GM21825 (cell line): ENCODE measurements at regions not wholly inside any gene's neighbourhood (a gene's known extent, or its start where the extent isn't known, plus 50 kb on each side); places are given as distances from the start of the nearest gene placed in this dataset.

Experiments
- ATAC-seq: cut with Tn5 transposase; IDR thresholded peaks from one replicate; pipeline ENCODE4 v1.9.1; 2021; ENCODE audit warnings: mild to moderate bottlenecking, moderate library complexity; ENCODE audit not compliant: unreplicated experiment

DNA sequence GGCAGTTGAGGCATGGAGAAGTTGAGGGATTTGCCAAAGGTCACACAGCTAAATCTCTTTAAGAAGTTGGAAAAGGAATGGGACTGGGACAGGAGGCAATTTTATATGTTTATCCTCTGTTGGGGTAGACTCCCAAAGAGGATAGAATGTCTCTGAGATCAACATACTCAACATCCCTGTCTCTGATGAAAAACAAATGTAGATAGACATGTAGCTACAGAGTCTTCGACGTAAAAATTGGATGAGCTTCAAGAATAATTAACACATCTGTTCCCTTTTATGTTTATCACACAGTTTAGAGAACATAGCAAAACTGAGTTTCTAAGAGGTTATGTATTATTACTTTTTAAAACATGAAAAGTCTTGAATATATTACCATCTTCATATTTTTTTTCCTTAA lies 204.6 kb upstream of the CD180 start:
- no peak for ATAC-seq

DNA sequence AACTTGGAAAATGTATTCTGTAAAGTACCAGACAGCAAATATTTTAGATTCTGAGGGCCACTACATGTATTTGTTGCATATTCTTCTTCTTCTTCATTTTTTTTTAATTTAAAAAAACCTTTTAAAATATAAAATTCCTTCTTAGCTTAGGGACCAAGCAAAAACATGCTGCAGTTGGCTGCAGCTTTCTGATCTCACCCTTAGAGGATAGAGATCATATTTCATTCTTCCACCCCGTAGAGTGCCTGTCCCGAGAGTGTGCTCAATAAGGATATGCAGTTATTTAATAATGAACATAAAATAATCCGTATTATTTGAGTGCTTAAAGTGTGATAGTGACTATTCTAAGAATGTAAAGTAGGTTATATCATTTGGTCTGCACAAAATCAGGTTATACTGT lies 204.2 kb upstream of the CD180 start:
- no peak for ATAC-seq

DNA sequence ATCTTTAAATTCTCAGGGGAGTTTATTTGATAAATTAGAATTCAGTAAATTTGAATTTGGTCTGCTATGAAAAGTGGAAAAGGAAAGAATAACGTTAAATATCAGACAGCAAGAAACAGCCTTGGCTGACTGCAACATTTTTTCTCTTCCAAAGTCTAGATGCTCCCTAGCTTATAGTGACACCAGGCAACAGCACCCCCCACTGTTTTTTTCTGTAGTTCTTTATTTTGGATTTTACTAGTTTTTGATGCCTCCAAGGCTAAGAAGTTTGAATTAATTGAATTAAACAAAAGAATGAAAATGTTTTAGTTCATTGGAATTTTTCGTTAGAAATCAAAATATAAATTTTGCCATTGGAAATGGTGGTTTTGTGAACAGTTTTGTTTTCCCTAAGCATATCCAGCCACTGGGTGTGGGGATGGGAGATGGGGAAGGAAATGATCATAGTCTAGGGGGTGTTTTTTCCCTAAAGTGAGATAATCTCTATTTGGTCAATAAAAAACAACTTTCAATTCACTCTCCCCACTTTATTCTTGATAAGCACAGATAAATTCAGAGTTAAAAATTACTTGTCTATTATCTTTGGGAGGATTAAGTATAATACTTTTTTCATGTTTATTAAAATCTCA lies 199.3 kb upstream of the CD180 start:
- no peak for ATAC-seq

DNA sequence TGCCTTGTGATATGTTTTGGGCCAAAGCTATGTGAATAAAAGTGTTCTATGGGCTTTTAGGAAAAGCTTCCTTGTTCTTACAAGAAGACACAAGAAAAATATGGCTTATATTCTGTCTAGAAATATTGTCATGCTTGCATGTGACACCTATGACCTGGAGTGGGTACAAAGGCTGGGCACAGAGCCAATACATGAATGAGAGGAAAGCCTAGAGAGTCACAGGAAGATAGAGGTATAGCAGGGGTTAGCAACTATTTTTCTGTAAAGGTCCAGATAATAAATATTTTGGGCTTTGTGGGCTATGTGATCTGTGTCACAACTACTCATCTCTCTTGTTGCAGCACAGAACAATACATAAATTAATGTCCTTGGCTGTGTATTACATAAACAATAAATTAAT lies 196.6 kb upstream of the CD180 start:
- ATAC-seq: no peak

DNA sequence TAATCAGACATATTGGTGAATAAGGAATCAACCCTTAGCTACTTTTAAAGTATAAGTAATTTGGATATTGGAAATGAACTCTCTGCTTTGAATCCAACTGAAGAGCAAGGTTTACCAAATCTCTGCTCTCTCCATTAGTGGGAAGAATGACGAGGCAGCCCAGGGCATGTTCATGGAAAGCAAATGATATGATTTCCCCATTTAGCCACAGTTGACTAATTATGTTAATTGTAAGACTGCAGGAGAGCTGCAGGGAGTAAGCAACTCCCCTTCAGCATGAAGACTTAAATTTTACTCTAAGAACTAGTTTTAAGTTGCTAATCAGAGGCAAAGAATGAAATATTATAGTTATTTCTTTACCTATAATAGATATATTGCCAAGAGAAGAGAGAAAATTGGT lies 194.3 kb upstream of the CD180 start:
- no peak for ATAC-seq

DNA sequence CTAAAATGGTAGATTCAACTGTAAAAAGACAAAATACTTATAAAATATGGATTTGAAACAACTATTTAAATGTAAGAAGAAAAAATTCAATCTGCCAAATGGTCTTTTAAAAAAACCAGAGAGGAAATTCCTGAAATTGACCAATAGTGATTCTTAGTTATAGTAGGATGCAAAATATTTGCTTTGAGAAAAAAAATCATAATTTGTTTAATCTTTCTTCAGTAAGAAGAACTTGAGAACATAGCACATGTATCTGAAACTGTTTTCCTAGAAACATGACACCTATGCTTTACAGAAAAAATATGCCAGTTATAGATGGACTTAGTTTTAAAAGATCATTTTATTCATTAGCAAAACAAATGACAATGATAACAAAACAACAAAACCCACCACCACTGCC lies 186.9 kb upstream of the CD180 start:
- ATAC-seq: no peak

DNA sequence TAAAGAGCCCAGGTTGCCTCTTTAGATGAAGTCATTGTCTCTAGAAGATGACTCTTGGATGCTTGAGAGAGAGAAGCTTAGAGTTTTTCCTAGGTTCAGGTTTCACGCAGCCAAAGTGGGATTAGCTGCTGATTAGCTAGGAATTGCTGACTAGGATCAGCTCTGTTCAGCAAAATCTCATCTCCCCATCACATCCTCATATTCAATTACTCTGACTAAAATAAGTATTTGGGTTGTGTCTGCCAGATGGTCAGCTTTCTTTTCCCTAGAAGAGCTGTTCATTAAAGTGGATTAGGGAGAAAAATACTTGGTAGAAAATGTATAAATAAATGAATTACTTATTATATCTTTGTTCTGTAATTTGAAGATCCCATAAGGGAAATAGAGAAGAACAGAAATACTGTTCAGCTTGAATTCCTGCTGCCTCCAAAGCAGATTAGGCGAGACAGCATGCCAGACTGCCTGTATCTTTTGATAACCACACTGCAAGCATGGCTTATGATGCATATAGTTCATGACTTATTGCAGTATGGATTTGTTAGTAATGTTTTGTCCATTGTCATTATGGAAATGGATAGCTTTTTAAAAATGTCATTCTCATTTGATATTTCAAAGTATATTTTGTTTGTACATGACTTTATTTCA lies 184.8 kb upstream of the CD180 start:
- ATAC-seq: no peak

DNA sequence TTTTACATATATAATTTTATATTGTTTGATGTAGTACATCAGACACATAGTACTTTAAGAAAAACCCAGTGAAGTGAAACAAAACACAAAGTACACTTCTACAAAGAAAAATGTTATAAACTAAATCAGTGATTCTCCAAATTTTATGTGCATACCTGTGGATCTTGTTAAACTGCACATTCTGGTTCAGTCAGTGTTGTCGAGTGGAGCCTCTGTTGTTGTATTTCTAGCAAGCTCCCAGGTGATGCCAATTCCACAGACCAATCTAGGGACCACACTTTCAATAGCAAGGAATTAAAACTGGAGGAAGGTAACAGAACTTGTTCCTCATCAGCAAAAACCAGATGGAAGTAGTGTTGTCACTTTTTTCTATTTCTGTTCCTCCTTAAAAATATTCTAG lies 183.8 kb upstream of the CD180 start:
- ATAC-seq: no peak

DNA sequence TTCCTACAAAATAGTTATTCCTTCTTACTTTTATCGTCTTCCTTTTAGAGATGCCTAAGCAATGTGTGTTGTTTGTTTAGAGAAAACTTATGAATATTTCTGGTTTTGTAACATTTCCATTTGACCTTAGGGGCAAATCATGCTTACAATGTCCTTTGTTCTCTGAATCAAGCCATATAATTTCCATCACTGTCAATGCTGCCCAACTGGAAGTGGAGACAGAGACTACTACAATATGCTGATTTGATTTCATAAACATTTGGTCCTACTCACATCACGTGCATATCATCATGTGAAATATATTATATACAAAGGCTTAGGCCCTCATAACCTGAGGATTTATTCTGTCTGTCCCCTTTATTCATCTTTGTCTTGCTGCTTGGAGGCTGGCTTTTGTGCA lies 183.2 kb upstream of the CD180 start:
- no peak for ATAC-seq

DNA sequence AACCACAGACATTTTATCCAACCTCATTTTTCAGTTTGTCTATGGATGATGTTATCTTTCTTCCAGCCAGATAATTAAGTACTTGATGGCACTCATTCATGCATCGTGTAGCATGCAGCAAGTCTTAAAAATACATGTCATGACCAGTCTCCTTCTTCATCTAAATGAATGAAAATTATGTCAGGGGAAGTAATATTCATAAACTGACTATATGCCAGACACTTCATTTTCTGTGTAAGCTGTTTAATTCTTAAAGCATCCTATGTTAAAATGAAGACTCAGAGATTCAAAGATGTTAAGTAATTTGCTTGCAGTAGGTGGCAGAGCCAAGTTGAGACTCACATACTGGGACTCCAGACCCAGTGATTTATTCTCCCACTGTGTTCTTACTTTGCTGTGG lies 181.7 kb upstream of the CD180 start:
- ATAC-seq: no peak

DNA sequence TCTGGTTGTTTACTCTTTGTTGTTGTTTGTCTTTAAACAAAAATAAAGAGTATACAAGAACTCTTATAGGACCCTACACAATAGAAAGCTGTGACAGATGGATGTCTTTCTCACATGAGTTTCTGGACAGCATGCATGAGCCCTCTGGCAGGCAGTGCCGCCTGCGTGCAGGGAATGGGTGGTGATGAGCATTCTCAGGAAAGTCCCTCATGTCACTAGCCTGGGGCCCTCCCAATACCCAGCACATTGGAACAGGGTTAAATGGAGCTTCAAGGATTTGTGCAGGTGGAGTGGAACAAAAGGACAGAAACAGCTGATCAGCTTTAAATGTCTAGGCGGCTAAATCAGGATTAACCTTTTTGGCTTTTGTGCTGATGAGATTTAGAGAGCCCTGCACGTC lies 181.0 kb upstream of the CD180 start:
- ATAC-seq: no peak

DNA sequence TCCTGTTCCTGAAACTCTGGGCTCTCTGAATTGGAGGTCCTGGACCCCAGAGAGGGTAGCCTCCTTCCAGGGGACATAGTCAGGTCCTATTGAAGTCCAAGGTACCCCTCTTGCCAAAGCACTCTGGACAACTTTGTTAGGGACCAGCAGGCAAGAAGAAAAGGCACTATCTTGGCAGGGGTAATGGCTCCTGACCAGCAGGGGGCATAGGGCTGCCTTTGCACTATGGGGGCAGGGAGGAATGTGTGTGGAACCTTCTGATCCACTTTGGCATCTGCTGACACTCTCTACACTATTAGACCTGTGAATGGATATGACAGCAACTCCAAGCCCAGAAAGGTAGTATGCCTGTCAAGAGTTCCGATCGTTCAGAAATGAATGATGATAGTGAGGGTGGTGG lies 179.0 kb upstream of the CD180 start:
- no peak for ATAC-seq

DNA sequence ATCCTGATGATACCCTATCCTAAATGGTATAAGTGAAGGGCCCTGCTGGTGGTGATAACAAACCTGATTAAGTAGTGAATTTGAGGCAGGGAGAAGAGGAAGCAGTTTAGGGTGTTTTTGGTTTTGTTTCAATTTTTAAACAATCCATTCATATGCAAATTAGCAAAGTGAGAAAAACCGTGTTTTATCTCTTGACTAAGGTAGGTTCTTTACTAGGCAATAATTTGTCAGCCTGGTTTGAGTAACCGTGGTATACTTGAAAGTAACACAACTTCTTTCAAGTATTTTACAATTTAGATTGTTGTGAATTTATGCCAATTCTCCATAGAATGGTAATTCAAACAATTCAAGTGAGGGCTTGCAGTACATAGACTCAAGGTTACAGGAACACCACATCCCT lies 177.8 kb upstream of the CD180 start:
- no peak for ATAC-seq

DNA sequence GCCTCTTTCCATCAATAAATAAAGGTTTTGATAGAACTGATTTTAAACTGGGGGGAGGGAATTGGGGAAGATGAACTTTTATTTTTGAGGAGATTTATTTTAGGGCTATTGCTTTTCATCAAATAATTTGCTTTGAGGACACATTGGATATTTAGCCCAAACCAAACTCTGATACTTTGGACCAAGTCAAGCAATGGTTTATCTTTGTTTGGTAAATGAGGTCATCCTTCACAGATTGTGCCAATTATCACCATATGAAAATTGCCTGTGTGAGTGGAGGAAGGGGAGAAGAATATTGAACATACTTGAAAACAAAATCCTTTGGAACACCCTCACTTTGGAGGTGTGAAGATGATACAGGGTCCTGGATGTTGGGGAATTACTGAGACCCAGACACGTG lies 176.9 kb upstream of the CD180 start:
- no peak for ATAC-seq

DNA sequence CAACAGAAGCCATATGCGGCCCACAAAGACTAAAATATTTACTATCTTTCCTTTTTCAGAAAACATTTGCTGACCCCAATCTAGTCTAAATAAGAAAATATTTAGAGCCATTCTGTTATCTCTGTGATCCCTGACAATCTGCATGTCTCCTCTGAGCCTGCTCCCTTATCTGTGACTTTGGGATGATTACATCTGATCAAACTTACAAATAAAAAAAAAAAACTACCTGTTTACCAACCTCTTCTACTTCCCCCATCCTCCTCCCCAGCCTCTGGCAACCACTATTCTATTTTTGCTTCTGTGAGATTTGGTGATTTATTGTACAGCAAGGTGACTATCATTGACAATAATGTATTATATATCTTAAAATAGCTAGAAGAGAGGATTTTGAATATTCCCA lies 176.3 kb upstream of the CD180 start:
- no peak for ATAC-seq

DNA sequence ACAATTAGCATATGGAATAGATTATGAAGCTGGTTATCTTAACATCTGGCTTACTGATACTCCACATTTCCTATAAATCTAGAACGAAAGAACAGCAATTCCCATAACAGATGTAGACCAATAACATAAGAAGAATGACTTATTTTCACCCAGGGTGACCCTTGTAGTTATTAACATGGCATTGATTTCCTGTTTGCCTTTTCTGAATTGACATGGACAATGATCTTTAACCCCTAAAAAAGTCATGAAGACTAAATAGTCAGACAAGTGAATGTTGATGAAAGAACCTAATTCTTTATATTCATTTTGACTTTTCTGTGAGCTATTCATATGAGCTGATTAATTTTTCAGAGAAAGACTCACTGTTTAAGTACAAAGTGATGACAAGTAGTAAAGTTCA lies 175.3 kb upstream of the CD180 start:
- ATAC-seq: no peak

DNA sequence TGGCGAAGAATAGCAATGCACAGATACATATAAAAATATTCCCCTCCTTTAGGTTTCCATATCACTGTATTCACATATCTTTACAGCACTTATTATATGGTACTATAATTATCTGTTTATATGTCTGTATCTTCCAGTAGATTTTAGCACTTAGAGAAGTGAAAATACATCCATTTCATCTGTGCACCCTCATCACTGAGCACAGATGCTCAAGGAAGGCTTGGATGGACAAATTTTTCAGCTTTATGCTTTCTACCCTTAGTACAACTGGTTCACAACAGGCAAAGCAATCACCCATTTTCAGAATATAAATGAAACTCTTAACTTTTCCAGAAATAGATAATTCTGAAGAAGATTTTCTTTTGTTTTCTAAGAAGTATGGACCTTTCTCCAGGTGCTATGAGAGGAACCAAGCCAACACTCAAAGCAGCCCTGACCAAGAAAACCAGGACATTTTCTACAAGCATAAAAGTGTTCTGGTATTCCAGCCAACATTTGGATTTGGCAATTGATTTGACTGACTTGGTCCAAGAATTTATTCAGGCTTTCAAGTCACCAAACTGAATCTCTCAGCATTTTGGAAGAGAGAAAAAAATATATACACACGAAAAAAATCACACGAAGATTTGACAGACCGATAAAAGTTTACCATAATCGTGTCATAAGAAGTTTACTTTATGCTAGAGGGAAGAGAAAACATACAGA lies 170.2 kb upstream of the CD180 start:
- no peak for ATAC-seq

DNA sequence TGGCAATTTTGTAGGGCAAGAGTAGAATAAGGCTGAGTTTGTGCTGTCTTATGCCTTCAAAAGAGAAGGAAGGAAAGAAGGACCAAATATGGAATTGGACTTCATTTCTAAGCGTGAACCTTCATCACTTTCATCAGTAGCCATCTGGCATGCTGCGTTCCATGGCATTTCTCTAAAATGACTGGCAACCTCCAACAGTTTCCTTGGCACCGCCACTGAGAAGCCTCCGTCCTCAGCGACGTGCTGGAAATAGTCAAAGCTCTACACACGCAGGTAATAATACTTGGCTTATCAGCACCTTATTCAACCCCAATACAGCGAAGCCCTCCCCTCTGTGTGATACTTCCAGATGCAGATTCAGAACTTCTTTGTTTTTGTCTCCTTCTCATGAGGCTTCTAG lies 169.7 kb upstream of the CD180 start:
- no peak for ATAC-seq

DNA sequence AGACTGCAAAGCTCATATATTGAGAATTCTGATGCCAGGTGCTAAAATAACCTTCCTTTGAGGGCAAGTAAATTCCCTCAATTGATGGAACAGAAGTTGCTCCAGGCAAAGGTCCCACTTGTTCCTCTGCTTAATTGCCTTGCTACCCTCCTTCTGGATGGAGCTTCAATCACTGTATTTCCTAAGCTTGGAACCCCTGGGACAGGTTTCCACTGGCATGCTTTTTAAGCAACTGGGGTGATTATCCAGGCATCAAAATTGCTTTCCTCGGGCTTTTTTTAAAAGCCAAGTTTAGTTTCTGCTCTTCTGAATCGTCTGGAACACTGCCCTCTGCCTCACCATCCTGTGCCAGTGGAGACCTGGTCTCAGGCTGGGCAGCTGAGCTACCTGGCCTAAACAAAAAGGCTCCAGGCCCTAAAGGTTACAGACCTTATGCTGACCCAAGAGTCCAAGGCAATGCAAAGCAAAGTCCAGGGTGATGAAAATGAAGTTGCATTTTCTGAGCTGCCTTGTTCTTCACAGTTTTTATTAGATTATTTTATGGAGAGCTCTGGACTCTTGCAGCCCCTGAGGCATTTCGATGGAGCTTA lies 167.9 kb upstream of the CD180 start:
- no peak for ATAC-seq

DNA sequence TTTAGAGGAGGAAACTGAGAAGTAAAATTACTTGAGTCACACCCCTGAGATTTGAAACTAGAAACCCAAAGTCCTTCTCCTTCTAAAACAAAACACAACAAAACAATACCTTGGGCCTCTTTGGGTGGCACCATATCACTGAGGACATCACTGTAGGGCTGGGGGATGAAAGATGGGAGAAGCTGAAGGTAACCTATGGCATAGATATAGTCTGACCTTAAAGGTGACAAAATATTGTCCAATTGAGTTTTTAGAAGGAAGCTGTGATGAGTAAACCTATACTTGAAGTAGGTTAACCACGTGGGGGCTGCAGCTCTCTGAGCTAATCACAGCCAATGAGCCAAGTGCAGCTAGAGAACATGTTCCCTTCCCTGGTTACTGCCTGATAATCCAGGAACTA lies 167.4 kb upstream of the CD180 start:
- ATAC-seq: no peak

DNA sequence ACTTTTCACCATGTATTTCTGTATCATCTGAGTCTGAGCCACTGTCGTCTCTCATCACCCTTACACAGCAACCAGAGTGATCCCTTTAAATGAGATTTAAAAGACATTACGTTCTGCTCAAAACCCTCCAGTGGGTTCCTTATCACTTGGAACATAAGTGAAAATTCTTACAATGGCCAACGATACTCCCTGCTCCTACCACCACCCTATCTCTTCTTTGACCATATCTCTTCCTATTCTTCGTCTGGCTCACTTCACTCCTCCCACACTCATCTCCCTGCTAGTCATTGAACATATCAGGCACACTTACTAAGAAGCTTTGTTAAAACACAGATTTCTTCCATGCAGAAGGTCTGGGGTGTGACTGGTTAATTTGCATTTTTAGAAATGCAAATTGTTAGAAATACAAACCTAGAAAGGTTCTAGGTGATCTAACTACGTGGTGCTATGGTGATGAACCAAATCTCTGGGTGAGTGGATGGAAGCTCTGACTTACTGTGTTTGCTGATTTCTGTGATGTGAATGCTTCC lies 166.6 kb upstream of the CD180 start:
- no peak for ATAC-seq
